SK-N-SH treated with all-trans-retinoic acid at 6 μM for 48 hours (cell line): ENCODE measurements at regions not wholly inside any gene's neighbourhood (a gene's known extent, or its start where the extent isn't known, plus 50 kb on each side); places are given as distances from the start of the nearest gene placed in this dataset.
A peak's percentile ranks its signal among the peaks of the same experiment; 100 is the strongest.

Experiments
- ATAC-seq: fragments of 200-7000 bp; cut with Tn5 transposase; 3 replicates; pipeline ENCODE4 v1.9.1; 2020; ENCODE audit warnings: mild to moderate bottlenecking, moderate library complexity
- ARNTL ChIP-seq: fragments of 450-650 bp; formaldehyde crosslinking; IDR thresholded peaks from 2 replicates; pipeline ENCODE4 v1.5.0; 2020; ENCODE audit warnings: low read depth, mild to moderate bottlenecking, moderate library complexity, borderline replicate concordance
- CSDC2 ChIP-seq: fragments of 250-450 bp; sonication (Bioruptor Pico); IDR thresholded peaks from 2 replicates; pipeline ENCODE4 v1.5.0; 2020; ENCODE audit warnings: mild to moderate bottlenecking, moderate library complexity
- ESRRG ChIP-seq: fragments of 250-450 bp; sonication (Bioruptor Pico); IDR thresholded peaks from 2 replicates; pipeline ENCODE4 v1.6.1; 2021; ENCODE audit warnings: mild to moderate bottlenecking
- GLIS3 ChIP-seq: fragments of 250-450 bp; sonication (Bioruptor Pico); IDR thresholded peaks from 2 replicates; pipeline ENCODE4 v1.5.0; 2020; ENCODE audit warnings: mild to moderate bottlenecking, moderate library complexity
- ISL1 ChIP-seq: fragments of 250-450 bp; sonication (Bioruptor Pico); IDR thresholded peaks from 2 replicates; pipeline ENCODE4 v2.1.2; 2022; ENCODE audit warnings: mild to moderate bottlenecking, moderate library complexity
- PPARA ChIP-seq: fragments of 250-450 bp; sonication (Bioruptor Pico); IDR thresholded peaks from 2 replicates; pipeline ENCODE4 v1.5.0; 2020; ENCODE audit warnings: mild to moderate bottlenecking, borderline replicate concordance
- RARB ChIP-seq: fragments of 250-450 bp; sonication (Bioruptor Pico); IDR thresholded peaks from 2 replicates; pipeline ENCODE4 v1.8.0; 2021; ENCODE audit warnings: mild to moderate bottlenecking, moderate library complexity
- TCF4 ChIP-seq: fragments of 250-450 bp; sonication (Bioruptor Pico); IDR thresholded peaks from 2 replicates; pipeline ENCODE4 v1.8.0; 2021; ENCODE audit warnings: mild to moderate bottlenecking, moderate library complexity, borderline replicate concordance
- ZC3H10 ChIP-seq: fragments of 250-450 bp; sonication (Bioruptor Pico); IDR thresholded peaks from 2 replicates; pipeline ENCODE4 v1.5.1; 2021; ENCODE audit warnings: mild to moderate bottlenecking, moderate library complexity
- ZFP3 ChIP-seq: fragments of 250-450 bp; sonication (Bioruptor Pico); IDR thresholded peaks from 2 replicates; pipeline ENCODE4 v1.5.0; 2020; ENCODE audit warnings: mild to moderate bottlenecking, moderate library complexity
- ZFP30 ChIP-seq: fragments of 450-650 bp; formaldehyde crosslinking; IDR thresholded peaks from 2 replicates; pipeline ENCODE4 v1.5.0; 2022; ENCODE audit warnings: mild to moderate bottlenecking, moderate library complexity
- ZNF565 ChIP-seq: fragments of 450-650 bp; formaldehyde crosslinking; conservative IDR thresholded peaks from 2 replicates; pipeline ENCODE4 v1.5.0; 2020; ENCODE audit warnings: low read depth, mild to moderate bottlenecking, moderate library complexity
- ZNF70 ChIP-seq: fragments of 450-650 bp; formaldehyde crosslinking; IDR thresholded peaks from 2 replicates; pipeline ENCODE4 v1.5.0; 2020; ENCODE audit warnings: mild to moderate bottlenecking, moderate library complexity
- ZNF8 ChIP-seq: fragments of 450-650 bp; formaldehyde crosslinking; IDR thresholded peaks from 2 replicates; pipeline ENCODE4 v1.5.0; 2020; ENCODE audit warnings: mild to moderate bottlenecking, moderate library complexity
- TF ChIP-seq, protein P1 (sequence below): fragments of 250-450 bp; sonication (Bioruptor Pico); IDR thresholded peaks from 2 replicates; pipeline ENCODE4 v1.8.0; 2020; ENCODE audit warnings: mild to moderate bottlenecking, moderate library complexity, borderline replicate concordance
- TF ChIP-seq, protein P2 (sequence below): fragments of 250-450 bp; sonication (Bioruptor Pico); IDR thresholded peaks from 2 replicates; pipeline ENCODE4 v1.5.1; 2021; ENCODE audit warnings: mild to moderate bottlenecking, moderate library complexity
- TF ChIP-seq, protein P3 (sequence below): fragments of 250-450 bp; sonication (Bioruptor Pico); IDR thresholded peaks from 2 replicates; pipeline ENCODE4 v1.5.0; 2020; ENCODE audit warnings: mild to moderate bottlenecking, moderate library complexity
- TF ChIP-seq, protein P4 (sequence below): fragments of 250-450 bp; sonication (Bioruptor Pico); IDR thresholded peaks from 2 replicates; pipeline ENCODE4 v1.8.0; 2021; ENCODE audit warnings: low read depth, mild to moderate bottlenecking, moderate library complexity, borderline replicate concordance

DNA sequence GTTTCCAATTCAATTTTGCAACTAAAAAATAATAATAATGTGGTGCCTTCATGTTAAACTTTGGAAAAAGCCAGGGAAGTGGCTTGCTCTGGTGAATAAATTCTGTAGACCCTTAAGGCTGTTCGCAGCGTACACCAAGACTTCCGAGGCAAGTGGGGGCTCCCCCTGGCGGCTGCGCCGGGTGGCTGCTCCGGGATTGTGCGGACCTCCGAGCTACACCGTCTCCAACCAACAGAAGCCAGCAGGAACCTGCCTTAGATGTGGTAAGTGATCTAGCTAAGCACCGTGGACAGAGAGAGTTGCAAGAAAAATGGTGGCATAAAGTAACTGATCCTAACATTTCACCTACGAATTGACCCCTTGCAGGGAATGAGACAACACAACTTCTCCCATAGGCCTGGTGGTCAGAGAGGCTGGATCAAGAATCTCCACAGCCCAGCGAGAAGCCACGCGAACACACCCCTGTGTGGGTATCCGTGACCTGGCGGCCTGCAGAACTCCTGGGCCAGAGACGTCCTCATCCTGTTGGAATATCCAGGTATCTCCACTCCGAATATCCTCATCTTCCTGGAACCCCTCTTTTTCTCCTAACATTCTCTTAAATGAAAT lies 69.6 kb downstream of the TBXT start:
- ATAC-seq: 0 out of 3 replicates have a peak, but pooled peaks have one; percentile 37

DNA sequence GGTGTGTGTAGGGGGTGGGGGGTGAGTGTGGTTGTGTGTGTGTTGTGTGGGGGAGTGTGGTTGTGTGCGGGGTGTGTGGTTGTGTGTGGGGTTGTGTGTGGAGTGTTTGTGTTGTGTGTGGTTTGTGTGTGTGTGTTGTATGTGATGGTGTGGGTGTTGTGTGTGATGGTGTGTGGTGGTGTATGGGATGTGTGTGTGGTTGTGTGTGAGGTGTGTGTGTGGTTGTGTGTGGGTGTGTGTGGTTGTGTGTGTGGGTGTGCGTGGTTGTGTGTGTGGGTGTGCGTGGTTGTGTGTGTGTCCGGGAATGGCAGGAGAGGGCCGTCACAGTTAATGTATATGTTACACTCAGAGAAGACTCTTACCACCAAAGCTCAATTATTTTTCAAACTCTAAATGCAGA lies 79.8 kb downstream of the TBXT start:
- ATAC-seq: no peak
- TF ChIP-seq ZNF70: no peak
- TF ChIP-seq ZFP3 (CRISPR knock-in tag): no peak
- TF ChIP-seq ZC3H10 (CRISPR knock-in tag): no peak
- TF ChIP-seq TCF4 (CRISPR knock-in tag): no peak
- TF ChIP-seq, protein P1, sequence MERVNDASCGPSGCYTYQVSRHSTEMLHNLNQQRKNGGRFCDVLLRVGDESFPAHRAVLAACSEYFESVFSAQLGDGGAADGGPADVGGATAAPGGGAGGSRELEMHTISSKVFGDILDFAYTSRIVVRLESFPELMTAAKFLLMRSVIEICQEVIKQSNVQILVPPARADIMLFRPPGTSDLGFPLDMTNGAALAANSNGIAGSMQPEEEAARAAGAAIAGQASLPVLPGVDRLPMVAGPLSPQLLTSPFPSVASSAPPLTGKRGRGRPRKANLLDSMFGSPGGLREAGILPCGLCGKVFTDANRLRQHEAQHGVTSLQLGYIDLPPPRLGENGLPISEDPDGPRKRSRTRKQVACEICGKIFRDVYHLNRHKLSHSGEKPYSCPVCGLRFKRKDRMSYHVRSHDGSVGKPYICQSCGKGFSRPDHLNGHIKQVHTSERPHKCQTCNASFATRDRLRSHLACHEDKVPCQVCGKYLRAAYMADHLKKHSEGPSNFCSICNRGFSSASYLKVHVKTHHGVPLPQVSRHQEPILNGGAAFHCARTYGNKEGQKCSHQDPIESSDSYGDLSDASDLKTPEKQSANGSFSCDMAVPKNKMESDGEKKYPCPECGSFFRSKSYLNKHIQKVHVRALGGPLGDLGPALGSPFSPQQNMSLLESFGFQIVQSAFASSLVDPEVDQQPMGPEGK (CRISPR knock-in tag): no peak
- TF ChIP-seq, protein P2, sequence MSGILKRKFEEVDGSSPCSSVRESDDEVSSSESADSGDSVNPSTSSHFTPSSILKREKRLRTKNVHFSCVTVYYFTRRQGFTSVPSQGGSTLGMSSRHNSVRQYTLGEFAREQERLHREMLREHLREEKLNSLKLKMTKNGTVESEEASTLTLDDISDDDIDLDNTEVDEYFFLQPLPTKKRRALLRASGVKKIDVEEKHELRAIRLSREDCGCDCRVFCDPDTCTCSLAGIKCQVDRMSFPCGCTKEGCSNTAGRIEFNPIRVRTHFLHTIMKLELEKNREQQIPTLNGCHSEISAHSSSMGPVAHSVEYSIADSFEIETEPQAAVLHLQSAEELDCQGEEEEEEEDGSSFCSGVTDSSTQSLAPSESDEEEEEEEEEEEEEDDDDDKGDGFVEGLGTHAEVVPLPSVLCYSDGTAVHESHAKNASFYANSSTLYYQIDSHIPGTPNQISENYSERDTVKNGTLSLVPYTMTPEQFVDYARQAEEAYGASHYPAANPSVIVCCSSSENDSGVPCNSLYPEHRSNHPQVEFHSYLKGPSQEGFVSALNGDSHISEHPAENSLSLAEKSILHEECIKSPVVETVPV: no peak
- no peak for TF ChIP-seq PPARA (CRISPR knock-in tag)
- TF ChIP-seq, protein P3, sequence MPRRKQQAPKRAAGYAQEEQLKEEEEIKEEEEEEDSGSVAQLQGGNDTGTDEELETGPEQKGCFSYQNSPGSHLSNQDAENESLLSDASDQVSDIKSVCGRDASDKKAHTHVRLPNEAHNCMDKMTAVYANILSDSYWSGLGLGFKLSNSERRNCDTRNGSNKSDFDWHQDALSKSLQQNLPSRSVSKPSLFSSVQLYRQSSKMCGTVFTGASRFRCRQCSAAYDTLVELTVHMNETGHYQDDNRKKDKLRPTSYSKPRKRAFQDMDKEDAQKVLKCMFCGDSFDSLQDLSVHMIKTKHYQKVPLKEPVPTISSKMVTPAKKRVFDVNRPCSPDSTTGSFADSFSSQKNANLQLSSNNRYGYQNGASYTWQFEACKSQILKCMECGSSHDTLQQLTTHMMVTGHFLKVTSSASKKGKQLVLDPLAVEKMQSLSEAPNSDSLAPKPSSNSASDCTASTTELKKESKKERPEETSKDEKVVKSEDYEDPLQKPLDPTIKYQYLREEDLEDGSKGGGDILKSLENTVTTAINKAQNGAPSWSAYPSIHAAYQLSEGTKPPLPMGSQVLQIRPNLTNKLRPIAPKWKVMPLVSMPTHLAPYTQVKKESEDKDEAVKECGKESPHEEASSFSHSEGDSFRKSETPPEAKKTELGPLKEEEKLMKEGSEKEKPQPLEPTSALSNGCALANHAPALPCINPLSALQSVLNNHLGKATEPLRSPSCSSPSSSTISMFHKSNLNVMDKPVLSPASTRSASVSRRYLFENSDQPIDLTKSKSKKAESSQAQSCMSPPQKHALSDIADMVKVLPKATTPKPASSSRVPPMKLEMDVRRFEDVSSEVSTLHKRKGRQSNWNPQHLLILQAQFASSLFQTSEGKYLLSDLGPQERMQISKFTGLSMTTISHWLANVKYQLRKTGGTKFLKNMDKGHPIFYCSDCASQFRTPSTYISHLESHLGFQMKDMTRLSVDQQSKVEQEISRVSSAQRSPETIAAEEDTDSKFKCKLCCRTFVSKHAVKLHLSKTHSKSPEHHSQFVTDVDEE: no peak
- TF ChIP-seq GLIS3 (CRISPR knock-in tag): no peak
- no peak for TF ChIP-seq ZNF8
- no peak for TF ChIP-seq RARB (CRISPR knock-in tag)

More for the DNA sequence above, 69.6 kb downstream of the TBXT start:
- no peak for TF ChIP-seq ZNF70
- no peak for TF ChIP-seq CSDC2 (CRISPR knock-in tag)
- TF ChIP-seq TCF4 (CRISPR knock-in tag): no peak
- no peak for TF ChIP-seq ESRRG
- no peak for TF ChIP-seq PPARA (CRISPR knock-in tag)
- no peak for TF ChIP-seq ZFP30 (CRISPR knock-in tag)
- TF ChIP-seq ISL1 (CRISPR knock-in tag): no peak
- TF ChIP-seq ARNTL (CRISPR knock-in tag): no peak
- no peak for TF ChIP-seq ZNF565 (CRISPR knock-in tag)
- TF ChIP-seq, protein P2: no peak
- TF ChIP-seq ZNF8: no peak
- TF ChIP-seq, protein P4, sequence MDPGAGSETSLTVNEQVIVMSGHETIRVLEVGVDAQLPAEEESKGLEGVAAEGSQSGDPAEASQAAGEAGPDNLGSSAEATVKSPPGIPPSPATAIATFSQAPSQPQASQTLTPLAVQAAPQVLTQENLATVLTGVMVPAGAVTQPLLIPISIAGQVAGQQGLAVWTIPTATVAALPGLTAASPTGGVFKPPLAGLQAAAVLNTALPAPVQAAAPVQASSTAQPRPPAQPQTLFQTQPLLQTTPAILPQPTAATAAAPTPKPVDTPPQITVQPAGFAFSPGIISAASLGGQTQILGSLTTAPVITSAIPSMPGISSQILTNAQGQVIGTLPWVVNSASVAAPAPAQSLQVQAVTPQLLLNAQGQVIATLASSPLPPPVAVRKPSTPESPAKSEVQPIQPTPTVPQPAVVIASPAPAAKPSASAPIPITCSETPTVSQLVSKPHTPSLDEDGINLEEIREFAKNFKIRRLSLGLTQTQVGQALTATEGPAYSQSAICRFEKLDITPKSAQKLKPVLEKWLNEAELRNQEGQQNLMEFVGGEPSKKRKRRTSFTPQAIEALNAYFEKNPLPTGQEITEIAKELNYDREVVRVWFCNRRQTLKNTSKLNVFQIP (CRISPR knock-in tag): no peak
- no peak for TF ChIP-seq GLIS3 (CRISPR knock-in tag)

DNA sequence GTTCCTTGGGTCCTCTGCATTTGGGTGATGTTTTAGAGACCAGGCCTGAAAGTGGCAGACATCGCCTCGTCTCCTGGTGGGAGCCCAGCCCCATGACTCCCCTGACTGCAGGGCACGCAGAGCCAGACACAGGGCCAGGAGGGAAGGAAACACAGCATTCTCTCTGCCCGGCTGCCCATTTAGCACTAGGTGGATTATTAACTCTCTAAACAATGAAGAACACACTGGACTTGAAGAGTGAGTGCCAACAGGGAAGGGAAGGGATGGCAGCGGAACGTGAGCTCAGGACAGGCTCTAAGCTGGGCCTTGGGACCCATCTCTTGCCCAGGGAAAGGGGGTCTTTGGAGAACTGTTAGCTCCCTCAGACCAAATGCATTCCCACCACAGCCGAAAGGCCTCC lies 80.4 kb downstream of the TBXT start:
- ATAC-seq: no peak

More for the DNA sequence above, 80.4 kb downstream of the TBXT start:
- TF ChIP-seq, protein P1 (CRISPR knock-in tag): no peak
- TF ChIP-seq, protein P2: no peak
- TF ChIP-seq TCF4 (CRISPR knock-in tag): no peak
- TF ChIP-seq, all 23 proteins: peak for 0
